Choroid plexus epithelial cell (primary cell): ENCODE measurements at regions not wholly inside any gene's neighbourhood (a gene's known extent, or its start where the extent isn't known, plus 50 kb on each side); places are given as distances from the start of the nearest gene placed in this dataset.

Source experiments
- DNase-seq: peaks from one replicate; pipeline ENCODE4 v3.0.0-alpha.2; 2010; ENCODE audit warnings: low read depth
- H3K4me3 ChIP-seq: 2 replicates; pipeline ENCODE4 v1.5.1; 2011; ENCODE audit warnings: low read depth, mild to moderate bottlenecking, control low read depth, low read length, moderate library complexity
- TF ChIP-seq, protein P1 (sequence below): conservative IDR thresholded peaks from 2 replicates; pipeline ENCODE4 v1.5.1; 2011; ENCODE audit warnings: low read depth, mild to moderate bottlenecking, control low read depth, inconsistent platforms, low read length, moderate library complexity

- no peak overlapping the region for H3K4me3 ChIP-seq
- TF ChIP-seq, protein P1, sequence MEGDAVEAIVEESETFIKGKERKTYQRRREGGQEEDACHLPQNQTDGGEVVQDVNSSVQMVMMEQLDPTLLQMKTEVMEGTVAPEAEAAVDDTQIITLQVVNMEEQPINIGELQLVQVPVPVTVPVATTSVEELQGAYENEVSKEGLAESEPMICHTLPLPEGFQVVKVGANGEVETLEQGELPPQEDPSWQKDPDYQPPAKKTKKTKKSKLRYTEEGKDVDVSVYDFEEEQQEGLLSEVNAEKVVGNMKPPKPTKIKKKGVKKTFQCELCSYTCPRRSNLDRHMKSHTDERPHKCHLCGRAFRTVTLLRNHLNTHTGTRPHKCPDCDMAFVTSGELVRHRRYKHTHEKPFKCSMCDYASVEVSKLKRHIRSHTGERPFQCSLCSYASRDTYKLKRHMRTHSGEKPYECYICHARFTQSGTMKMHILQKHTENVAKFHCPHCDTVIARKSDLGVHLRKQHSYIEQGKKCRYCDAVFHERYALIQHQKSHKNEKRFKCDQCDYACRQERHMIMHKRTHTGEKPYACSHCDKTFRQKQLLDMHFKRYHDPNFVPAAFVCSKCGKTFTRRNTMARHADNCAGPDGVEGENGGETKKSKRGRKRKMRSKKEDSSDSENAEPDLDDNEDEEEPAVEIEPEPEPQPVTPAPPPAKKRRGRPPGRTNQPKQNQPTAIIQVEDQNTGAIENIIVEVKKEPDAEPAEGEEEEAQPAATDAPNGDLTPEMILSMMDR, result no peak
- no peak for DNase-seq
These were observed 89.6 kb upstream of the CBLB start for GRCh38 chr3:105958237-105959000.

DNA sequence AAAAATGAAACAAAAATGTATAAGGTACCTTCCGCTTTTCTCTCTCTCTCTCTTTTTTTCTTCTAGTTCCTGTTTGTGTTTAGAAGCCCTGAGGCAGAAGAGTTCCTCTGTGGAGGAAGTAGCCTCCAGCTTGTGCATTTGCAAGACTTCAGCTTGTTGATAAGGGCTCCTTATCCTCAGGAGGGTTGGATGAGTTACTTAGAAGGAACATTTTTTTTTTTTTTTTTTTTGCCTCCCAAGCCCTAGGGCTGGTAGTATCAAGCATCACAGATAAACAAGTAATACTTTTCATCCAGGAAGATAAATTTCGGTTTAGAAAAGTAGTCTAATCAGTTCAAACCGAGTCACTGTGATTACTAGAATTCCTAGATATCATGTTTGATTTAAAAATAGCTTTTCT is 91.0 kb upstream of the CBLB start:
- TF ChIP-seq, protein P1, result no peak
- no peak for DNase-seq
- H3K4me3 ChIP-seq, result no peak overlapping the region

- DNase-seq, result no peak
- TF ChIP-seq, protein P1, result no peak
These were observed 91.6 kb upstream of the CBLB start for GRCh38 chr3:105960381-105960780.

GRCh38 chr3:105963161-105963560 is 94.3 kb upstream of the CBLB start:
- TF ChIP-seq, protein P1, result no peak
- no peak for DNase-seq
- no peak overlapping the region for H3K4me3 ChIP-seq

More at GRCh38 chr3:105960381-105960780, 91.6 kb upstream of the CBLB start:
- no peak overlapping the region for H3K4me3 ChIP-seq

- TF ChIP-seq, protein P1, result no peak
- peak; percentile 19 for DNase-seq
- no peak overlapping the region for H3K4me3 ChIP-seq
These were observed 96.6 kb upstream of the CBLB start for GRCh38 chr3:105965384-105965783.

- DNase-seq, result peak; percentile 26
- TF ChIP-seq, protein P1, result no peak
- no peak overlapping the region for H3K4me3 ChIP-seq
These were observed 98.3 kb upstream of the CBLB start for GRCh38 chr3:105967117-105967516.

DNA sequence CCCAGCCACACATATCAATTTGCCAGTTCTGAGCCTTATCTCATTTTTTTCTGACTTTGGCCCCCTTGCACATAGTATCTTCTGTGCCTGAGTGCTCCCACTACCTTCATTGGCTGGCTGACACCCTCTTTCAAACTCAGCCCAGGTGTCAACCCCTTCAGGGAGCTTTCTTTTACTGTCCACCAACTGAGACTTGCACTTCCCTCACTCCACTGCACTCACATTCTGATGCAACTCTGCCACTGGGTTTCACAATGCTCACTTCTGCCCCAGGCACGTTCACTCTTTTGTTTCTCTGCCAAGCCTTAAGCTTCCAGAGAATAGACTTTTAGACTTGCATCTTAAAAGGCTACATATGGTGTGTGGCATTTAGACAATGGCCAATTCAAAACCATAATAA is 101.5 kb upstream of the CBLB start:
- TF ChIP-seq, protein P1, result no peak
- no peak overlapping the region for H3K4me3 ChIP-seq
- peak; percentile 85 for DNase-seq
